ENCODE measurements at regions not wholly inside any gene's neighbourhood (a gene's known extent, or its start where the extent isn't known, plus 50 kb on each side); places are given as distances from the start of the nearest gene placed in this dataset.

- no peak for DNase-seq (ENCODE audit: low read depth)
Observed at GRCh38 chr12:94815450-94815849, 165.1 kb upstream of the TMCC3 start.

- peak; percentile 37 for DNase-seq (ENCODE audit: low read depth)
Observed at GRCh38 chr12:94813314-94813713, 163.0 kb upstream of the TMCC3 start.

- DNase-seq (ENCODE audit: low read depth) = no peak
Observed at GRCh38 chr12:94812345-94812744, 162.0 kb upstream of the TMCC3 start.

- no peak for DNase-seq (ENCODE audit: low read depth)
Observed at GRCh38 chr12:94811611-94812010, 161.3 kb upstream of the TMCC3 start.

- no peak for DNase-seq (ENCODE audit: low read depth)
Observed at GRCh38 chr12:94807951-94808350, 157.6 kb upstream of the TMCC3 start.

GRCh38 chr12:94806617-94807016 lies 156.3 kb upstream of the TMCC3 start:
- peak; percentile 31 for DNase-seq (ENCODE audit: low read depth)

GRCh38 chr12:94805749-94806529 lies 155.6 kb upstream of the TMCC3 start:
- DNase-seq (ENCODE audit: low read depth) = peak; percentile 94

GRCh38 chr12:94803939-94804338 lies 153.6 kb upstream of the TMCC3 start:
- no peak for DNase-seq (ENCODE audit: low read depth)

- no peak for DNase-seq (ENCODE audit: low read depth)
Observed at GRCh38 chr12:94802796-94803195, 152.4 kb upstream of the TMCC3 start.

GRCh38 chr12:94801745-94802144 lies 151.4 kb upstream of the TMCC3 start:
- DNase-seq (ENCODE audit: low read depth) = no peak

GRCh38 chr12:94799136-94799535 lies 148.8 kb upstream of the TMCC3 start:
- DNase-seq (ENCODE audit: low read depth) = no peak

- no peak for DNase-seq (ENCODE audit: low read depth)
Observed at GRCh38 chr12:94798113-94798512, 147.8 kb upstream of the TMCC3 start.

- DNase-seq (ENCODE audit: low read depth) = peak; percentile 60
Observed at GRCh38 chr12:94795520-94795919, 145.2 kb upstream of the TMCC3 start.

GRCh38 chr12:94795044-94795443 lies 144.7 kb upstream of the TMCC3 start:
- no peak for DNase-seq (ENCODE audit: low read depth)

GRCh38 chr12:94793191-94793595 lies 142.8 kb upstream of the TMCC3 start:
- peak; percentile 87 for DNase-seq (ENCODE audit: low read depth)

GRCh38 chr12:94792693-94793092 lies 142.3 kb upstream of the TMCC3 start:
- peak; percentile 82 for DNase-seq (ENCODE audit: low read depth)

- no peak for DNase-seq (ENCODE audit: low read depth)
Observed at GRCh38 chr12:94791933-94792332, 141.6 kb upstream of the TMCC3 start.

- DNase-seq (ENCODE audit: low read depth) = no peak
Observed at GRCh38 chr12:94790825-94791224, 140.5 kb upstream of the TMCC3 start.

- DNase-seq (ENCODE audit: low read depth) = no peak
Observed at GRCh38 chr12:94790370-94790769, 140.0 kb upstream of the TMCC3 start.

- no peak for DNase-seq (ENCODE audit: low read depth)
Observed at GRCh38 chr12:94789510-94790225, 139.3 kb upstream of the TMCC3 start.

GRCh38 chr12:94788298-94788697 lies 137.9 kb upstream of the TMCC3 start:
- DNase-seq (ENCODE audit: low read depth) = no peak

- no peak for DNase-seq (ENCODE audit: low read depth)
Observed at GRCh38 chr12:94786906-94787305, 136.5 kb upstream of the TMCC3 start.

- DNase-seq (ENCODE audit: low read depth) = peak; percentile 89
Observed at GRCh38 chr12:94783862-94784261, 133.5 kb upstream of the TMCC3 start.

- DNase-seq (ENCODE audit: low read depth) = no peak
Observed at GRCh38 chr12:94783343-94783742, 133.0 kb upstream of the TMCC3 start.
